Forelimb muscle (tissue), 1 donor: ENCODE measurements at regions not wholly inside any gene's neighbourhood (a gene's known extent, or its start where the extent isn't known, plus 50 kb on each side); places are given as distances from the start of the nearest gene placed in this dataset.

Source experiments
- DNase-seq: peaks from one replicate; pipeline ENCODE4 v3.0.0-alpha.2; 2013; ENCODE audit warnings: low read depth

DNA sequence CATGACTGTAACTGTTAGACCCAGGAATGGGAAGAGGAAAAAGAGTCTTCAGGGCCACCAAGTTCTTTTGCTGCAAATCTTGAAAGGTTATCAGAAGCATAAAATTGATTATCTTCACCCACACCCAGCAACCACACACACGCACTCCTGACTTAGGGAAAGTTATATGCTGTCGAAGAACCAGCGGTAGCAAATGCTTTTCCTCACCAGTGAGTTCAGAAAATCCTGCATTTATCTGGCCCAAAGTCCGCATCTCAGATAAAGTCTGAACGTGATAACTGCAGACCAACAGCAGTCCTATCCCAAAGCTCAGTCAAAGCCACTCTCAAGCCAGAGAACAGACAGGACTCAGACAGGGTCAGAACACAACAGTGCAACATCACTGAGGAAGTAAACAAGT lies 115.6 kb downstream of the IRS2 start:
- DNase-seq: no peak

DNA sequence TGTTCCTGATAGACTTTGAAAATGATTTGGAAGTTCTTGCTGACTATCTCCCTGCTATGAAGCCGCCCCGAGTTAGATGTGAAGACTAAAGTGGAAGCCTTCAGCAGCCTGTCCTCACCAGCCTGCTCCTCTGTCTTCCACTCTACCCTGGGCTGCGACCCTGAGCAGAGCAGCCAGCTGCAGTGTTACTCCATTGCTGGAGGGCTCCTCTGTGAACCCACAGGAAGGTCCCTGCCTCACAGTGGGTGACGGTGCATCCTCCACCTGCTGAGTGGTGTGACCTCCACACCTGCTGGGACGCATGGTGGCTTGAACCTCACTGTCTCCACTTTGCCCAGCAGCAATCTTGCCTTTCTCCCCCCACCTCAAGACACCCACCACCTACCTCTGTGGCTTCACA lies 116.4 kb downstream of the IRS2 start:
- DNase-seq: no peak

DNA sequence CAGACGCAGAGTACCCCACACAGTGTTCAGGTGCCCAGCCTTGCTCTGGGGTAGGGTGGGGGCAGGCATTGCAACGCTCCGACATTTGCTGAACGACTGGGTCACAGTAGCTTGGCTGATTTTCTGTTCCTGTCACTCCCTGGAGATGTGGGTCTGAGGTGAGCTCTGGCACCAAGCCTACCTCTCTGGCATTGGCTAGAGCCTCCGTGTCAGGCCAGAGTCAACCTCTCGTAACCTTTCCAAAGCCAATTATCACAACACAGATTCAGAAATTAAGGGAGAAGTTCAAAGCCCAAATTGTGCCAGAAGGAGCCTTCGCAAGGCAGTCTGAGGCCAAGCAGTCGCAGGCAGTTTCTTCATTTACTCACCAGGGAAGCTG lies 117.2 kb downstream of the IRS2 start:
- no peak for DNase-seq

DNA sequence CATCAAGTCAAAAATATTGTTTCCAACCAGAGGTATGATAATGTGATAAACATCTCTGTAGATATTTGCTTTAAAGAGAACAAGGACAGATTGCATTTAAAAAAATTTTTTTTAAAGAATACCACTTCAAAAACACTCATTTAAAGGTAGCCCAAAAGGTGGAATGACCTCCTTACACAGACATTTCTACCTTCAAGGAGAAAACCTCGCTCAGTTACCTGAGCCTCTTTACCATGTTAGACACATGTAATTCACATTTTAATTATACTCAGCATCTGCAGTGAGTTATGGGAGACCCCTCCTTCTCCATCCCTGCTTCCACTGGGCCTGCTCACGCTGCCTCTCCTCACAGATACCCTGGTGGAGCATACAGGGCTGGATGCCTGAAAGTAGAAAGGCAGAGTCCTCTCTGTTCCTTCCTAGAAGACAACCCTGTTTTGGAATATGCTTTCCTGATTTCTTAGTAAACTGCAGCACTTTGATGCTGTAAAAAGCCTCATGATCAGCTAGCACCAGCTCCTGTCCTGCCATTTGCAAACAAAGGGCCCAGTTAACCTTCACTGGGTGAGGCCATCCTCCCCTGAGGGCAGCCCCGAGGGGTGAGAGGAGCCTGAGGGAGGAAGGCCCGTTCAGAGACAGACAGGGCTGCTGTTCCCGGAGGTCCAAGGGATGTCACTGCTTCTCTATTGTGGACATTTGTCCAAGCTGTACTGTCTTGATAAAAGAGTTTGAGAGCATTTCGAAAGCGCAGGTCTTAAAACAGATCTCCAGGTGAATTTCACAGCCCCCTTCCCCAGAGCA lies 117.8 kb downstream of the IRS2 start:
- DNase-seq: no peak

DNA sequence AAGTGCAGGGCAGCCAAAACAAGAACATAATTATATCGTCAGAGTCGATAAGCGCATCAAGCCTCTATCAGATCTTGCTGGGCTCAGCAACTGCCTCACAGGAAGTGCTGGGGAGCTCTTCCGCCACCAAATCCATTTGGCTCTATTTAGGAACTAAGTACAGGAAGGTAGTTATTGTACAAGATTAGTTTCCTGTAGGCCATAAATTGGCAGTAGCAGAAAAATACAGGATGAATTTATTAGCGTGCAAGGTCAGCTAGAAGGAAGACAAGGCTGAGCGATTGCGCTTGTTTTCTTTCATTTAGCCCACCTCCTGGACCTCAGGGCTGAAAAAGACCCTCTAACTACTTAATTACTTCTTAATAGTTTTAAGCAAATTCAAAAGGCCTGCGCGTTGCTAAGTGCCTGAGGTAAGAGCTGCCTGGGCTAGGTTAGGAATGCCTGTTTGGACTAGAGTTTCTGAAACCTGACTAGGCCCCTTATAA lies 118.5 kb downstream of the IRS2 start:
- DNase-seq: no peak

DNA sequence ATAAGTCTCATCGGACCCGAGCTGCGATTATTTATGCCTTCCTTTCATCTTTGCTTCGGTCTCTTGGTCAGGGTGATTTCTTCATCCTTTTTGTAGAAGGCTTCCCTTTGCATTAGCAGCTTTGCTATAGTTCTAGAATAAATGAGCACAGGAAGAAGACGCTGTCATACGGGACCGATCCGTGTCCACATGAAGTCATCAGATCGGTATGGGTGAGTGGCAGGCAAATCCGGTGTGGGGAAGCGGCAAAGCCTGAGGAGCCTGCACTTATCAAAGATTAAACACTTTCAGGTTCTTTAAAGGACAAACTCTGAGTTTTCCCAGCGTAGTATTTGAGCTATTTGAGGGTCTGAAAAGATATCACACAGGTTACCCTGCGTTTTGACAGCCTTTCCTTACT lies 119.3 kb downstream of the IRS2 start:
- DNase-seq: no peak

DNA sequence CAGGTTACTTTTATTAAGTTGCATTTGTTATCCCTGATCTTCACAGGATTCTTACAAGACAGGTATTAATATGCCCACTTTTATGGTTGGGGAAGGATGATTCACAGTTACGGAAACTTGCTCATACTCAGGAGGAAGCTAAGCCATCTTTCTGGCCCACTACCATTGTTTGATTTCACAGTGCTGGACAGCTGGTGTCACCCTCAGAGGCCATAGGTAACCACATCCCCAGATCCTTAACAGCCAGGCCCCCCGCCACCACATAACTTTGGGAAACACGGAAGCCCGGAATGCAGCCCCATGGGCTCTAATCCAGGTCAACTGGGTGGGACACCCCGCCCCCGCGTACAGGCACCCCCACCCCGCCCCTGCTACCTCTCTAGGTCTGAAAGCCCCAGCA lies 119.7 kb downstream of the IRS2 start:
- no peak for DNase-seq

DNA sequence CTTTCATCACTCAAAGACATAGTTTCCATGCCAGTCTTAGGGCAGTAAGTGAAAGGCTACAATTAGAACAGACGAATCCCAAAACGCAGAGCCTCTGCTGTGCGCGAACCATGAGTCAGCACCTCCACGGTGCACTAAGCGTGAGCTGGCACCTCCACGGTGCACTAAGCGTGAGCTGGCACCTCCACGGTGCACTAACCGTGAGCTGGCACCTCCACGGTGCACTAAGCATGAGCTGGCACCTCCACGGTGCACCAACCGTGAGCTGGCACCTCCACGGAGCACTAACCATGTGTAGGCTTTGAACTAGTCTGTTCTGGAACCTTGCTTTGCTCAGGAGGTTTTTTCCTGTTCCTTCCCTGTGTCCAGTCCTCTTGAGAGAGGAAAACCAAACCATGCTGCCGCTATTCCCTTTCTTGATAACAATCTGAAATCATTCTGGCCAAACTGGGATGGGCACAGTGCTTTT lies 120.6 kb downstream of the IRS2 start:
- no peak for DNase-seq

DNA sequence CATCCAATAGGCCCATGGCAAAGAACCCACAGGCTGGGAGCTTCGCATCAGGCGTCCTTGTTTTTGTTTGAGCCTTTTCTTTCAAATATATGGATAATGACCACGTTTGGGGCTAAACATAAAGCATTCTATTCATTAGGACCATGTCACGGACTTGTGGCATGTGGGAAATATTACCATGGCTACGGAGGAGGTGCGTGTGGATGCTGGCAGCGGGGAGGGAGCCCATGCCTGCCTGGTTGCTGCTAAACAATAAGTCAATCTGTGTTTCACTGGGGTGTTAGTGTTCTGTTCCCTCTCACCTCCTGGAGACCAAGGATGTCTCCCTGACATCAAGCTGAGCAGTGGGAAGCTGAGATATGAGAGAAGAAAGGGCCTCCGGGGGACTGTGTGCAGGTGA lies 121.1 kb downstream of the IRS2 start:
- DNase-seq: no peak

DNA sequence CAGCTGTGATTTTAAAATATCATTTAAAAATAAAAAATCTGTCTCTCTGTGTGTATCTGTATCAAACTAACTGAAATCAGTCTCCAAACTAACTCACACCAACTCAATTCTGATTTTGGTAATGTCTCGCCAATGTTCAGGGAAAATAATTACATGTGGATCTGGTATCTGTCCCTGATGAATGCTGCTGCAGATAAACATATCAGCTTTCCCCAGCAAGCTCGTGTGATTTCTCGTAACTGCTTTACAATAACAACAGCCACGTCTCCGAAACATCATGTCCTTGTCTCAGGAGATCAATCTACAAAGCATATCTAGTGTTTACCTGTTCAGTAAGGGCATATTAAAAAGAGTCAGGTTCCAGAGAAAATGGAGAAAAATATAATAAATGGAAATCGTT lies 129.0 kb downstream of the IRS2 start:
- no peak for DNase-seq

DNA sequence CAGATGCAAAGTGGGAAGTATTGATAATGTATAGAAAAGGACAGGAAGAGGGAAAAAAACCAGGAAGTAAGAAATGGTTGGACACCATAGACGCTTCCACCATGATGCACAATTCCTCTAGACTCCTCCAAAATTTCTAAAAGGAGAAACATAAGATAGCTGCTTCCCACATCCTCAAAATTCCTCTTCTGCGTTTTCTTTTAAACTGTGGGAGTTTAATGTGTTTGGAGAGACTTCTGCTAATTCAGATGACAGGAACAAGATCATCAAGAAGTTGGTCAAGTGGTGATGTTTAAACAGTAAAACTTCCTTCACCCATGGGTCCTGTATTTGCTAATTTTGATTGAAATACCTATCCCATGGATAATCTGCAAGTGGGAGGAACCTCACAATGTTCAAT lies 130.2 kb downstream of the IRS2 start:
- DNase-seq: no peak

DNA sequence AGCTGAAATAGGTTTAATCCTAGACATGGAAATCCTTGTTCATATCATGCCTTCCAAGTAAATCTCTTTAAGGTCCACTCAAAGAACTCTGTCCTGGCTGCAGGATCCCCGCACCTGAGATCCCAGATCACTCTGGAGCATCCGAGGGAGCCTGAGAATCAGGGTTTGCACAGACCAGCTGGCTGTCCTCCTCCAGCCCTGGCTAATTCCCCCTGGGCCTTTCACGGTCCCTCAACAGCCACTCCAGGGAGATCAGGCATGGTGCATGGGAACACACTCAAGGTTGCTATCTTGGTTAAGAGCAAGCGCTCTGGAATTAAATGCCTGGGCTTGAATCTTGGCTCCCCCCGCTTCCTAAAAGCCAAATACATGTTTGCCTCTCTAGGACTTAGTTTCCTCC lies 130.8 kb downstream of the IRS2 start:
- no peak for DNase-seq

DNA sequence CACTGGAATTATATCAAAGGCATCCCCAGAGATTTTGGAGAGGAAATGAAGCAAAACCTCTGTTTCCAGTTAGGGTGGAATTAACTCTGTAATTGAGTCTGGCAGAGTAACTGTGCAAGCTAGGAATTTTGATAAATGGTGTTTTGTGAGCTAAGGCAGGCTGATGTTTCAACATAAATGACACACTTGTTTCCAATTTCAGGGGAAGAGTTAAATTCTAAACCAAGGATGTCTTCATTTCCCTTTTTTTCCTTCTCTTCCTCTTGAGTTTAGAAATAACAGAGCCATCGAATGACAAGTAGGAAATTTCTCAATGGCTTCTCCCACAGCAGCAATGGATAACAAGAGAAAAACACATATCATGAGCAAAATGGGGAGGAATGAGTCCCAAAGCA lies 131.2 kb downstream of the IRS2 start:
- DNase-seq: no peak

DNA sequence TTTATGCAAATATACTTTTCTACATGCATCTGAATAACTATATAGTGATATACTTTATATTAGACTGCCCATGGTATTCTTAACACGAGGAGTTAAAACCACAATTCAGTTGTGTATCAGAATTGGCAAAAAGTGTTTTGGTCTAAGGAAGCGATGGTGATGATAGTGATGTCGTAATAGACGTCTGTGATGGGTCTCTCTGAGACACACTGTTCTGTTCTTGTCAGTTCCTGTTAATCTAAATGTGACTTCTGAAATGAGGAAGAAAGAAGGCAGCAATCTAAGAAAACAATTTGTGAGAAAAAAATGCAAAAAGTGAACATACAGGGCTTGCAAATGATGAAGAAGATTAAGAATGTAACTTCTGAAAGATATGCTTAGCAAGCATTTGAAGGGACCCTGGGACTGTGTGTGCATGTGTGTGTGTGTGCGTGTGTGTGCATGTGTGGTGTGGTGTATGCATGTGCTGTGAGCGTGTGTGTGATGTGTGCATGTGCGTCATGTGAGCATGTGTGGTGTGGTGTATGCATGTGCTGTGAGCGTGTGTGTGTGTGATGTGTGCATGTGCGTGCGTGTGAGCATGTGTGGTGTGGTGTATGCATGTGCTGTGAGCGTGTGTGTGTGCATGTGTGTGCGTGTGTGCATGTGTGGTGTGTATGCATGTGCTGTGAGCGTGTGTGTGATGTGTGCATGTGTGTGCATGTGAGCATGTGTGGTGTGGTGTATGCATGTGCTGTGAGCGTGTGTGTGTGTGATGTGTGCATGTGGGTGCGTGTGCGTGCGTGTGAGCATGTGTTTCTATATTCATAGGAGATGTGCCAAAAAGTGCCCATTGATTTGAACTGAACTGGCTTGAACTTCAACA lies 131.8 kb downstream of the IRS2 start:
- DNase-seq: no peak

DNA sequence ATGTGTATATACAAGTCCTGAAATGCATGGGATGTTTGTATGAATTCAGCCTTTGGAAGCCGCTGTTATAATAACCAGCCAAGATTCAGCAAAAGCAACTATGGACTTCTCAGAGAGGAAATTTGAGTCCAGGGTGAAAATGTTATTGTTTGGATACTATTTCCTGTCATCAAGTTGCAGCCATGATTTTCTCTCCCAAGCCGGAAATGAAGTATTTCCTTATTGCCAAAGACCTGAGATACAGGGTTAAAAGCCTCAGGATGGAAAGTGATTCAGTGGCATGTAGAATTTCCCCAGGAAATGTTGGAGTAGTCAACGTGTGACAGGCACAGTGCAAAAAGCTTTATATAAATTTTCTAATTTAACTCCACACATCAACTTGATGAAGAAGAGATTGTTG lies 133.9 kb downstream of the IRS2 start:
- no peak for DNase-seq

DNA sequence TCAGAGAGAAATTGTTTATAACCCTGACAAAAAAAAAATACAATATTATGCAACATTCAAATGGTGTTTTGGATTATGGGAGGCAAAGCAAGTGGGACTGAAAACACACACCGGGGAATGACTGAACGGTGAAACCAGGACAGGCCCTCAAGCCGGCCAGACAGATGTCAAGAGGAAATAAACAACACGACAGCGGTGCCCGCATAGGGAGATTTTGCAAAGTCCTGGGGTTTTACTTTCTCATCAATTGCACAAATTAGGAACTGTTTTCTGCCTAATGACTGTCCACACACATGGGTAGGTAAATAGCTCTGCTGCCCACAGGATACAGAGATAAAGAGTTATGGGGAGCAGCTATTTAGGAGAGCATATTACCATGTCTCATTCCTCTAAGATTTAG lies 134.5 kb downstream of the IRS2 start:
- no peak for DNase-seq

DNA sequence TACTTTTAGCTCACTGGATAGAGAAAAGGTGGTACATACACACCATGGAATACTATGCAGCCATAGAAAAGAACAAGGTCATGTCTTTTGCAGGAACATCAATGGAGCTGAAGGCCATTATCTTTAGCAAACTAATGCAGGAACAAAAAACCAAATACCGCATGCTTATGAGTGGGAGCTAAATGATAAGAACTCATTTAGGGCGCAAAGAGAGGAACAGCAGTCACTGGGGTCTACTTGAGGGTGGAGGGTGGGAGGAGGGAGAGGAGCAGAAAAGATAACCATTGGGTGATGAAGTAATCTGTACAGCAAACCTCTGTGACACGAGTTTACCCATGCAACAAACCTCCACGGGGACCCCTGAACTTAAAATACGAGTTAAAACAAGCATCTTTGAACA lies 135.1 kb downstream of the IRS2 start:
- DNase-seq: no peak

DNA sequence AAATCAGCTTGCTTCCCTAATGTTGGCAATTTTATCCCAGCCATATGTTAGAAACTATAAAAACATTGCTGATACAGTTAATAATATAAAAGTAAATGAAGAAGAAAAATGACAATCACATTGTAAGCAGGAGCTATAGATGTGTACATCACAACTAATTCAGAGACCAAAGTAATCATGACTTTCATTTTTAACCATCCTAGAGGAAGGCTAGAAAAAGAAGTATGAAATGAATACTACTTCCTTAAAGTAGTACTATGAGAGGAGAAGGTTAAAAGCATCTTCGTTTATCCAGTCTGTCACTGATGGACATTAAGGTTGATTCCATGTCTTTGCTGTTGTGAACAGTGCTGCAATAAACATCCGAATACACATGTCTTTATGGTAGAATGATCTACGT lies 135.5 kb downstream of the IRS2 start:
- no peak for DNase-seq

DNA sequence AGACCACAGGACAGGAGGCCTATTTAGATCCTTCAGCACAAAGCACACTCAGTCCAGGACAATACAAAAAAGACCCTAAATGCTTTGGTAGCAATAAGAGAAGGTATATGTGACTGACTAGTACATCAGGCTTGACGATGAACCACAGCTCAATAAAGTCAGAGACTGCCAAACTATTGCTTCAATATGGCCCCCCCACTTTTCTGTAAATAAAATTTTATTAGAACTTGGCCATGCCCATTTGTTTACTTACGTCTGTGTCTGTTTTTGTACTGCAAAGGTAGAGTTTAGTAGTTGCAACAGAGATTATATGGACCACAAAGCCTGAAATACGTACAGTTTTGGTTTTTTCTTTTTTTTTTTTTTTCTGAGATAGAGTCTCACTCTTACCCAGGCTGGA lies 136.7 kb downstream of the IRS2 start:
- DNase-seq: no peak

DNA sequence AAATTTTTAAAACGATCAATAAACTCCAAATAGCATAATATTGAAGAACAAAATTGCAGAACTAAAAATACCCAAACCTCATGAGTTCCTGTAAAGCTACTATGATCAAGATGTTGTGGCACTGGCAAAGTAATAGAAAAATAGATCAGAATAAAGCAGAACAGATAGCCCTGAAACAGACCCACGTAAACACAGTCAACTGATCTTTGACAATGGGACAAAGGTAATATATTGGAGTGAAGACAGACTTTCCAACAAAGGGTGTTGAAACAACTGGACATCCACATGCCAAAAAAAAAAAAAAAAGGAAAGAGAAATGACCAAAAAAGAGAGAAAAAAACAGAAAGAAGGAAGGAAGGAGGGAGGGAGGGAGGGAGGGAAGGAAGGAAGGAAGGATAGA lies 138.7 kb downstream of the IRS2 start:
- DNase-seq: no peak

DNA sequence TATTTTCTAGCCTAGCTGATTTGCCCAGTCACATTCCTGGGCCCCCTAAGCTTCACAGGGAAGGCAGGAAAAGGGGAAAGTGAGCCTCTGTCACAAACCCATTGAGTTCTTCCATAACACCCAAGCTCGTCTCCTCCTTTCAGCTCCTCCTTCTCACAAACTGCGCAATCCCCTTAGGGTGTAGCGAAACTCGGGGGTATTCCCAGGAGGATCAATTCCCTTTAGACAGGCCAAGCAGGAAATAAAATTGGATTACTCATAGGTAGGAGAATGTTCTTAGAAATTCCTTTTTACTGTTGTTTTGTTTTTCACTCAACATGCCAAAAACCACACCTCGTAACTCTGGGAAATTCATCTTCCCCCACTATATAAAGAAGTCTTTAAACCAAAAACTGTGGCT lies 139.3 kb downstream of the IRS2 start:
- no peak for DNase-seq

DNA sequence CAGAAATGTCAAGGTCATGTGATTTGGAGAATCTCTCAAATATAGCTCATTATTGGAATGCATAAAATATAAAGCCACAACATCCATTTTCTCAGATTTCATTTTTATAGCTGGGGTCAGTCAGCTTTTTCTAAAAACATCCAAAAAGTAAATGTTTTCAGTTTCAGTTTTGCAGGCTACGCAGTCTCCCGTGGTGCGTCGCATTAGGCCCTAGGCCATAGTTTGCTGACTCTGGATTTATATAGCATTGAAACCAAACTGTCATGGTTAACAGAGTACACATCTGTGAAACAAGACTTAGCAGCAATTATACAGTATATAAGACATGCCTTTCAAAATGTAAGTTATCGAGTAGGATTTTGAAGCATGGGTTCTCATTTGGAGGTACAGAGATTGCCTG lies 140.0 kb downstream of the IRS2 start:
- DNase-seq: no peak

DNA sequence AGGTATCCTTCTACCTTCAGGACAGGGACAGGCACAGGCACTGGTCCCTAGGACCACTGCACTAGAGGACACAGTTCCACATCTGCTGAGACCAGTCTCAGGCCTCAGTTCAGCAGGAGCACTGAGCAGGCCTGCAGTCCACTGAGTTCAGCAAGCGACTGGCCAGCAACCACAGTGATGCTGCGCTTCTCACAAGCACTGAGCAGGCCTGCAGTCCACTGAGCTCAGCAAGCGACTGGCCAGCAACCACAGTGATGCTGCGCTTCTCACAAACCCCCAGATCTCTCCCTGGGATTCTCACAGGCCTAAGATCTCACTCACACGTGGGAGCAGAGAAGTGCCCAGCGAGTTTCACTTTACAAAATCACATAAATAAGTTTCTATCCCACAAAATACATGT lies 140.6 kb downstream of the IRS2 start:
- no peak for DNase-seq
